A673 (cell line): ENCODE measurements at regions not wholly inside any gene's neighbourhood (a gene's known extent, or its start where the extent isn't known, plus 50 kb on each side); places are given as distances from the start of the nearest gene placed in this dataset.
A peak's percentile ranks its signal among the peaks of the same experiment; 100 is the strongest.
"Not testable (repeated sequence)": the region's sequence is repeated elsewhere in the genome, so short reads cannot be mapped to it uniquely, and the experiment has no call there.

Experiments
- BruUV-seq: library from RNA; stranded (reverse); fragments of 400-500 nt; replicated peaks from 2 replicates; lab custom pipeline; 2021; lab: Mats Ljungman, UMichigan
- CTCF ChIA-PET: fragments of 300-600 bp; sonication (Branson Sonifier 250); formaldehyde crosslinking; loops from one replicate; lab custom pipeline; 2022; ENCODE audit warnings: antibody characterized with exemption; lab: Charles Lee
- POLR2A ChIA-PET: fragments of 300-600 bp; sonication (Branson Sonifier 250); formaldehyde crosslinking; loops from one replicate; lab custom pipeline; 2022; ENCODE audit warnings: antibody characterized with exemption; ENCODE audit not compliant: low non-redundant PET; lab: Charles Lee
- DNase-seq: peaks from one replicate; pipeline ENCODE4 v3.0.0-alpha.2; 2015; ENCODE audit warnings: low spot score
- H3K27ac ChIP-seq: fragments of 200-600 bp; sonication (generic); 2 replicates; pipeline ENCODE4 v1.5.1; 2016; ENCODE audit warnings: mixed run types, low read depth, mild to moderate bottlenecking, mixed read lengths, antibody characterized with exemption, low read length; ENCODE audit not compliant: poor library complexity, severe bottlenecking
- H3K27me3 ChIP-seq: fragments of 200-600 bp; sonication (generic); replicated peaks from 2 replicates; pipeline ENCODE4 v1.6.1; 2017; ENCODE audit warnings: mixed run types, low read depth, mild to moderate bottlenecking, mixed read lengths, antibody characterized with exemption, low read length; ENCODE audit not compliant: insufficient read depth, poor library complexity
- H3K36me3 ChIP-seq: fragments of 200-600 bp; sonication (generic); 2 replicates; pipeline ENCODE4 v1.6.1; 2016; ENCODE audit warnings: mixed run types, mild to moderate bottlenecking, mixed read lengths, antibody characterized with exemption, low read length; ENCODE audit not compliant: insufficient read depth, poor library complexity, severe bottlenecking
- H3K4me1 ChIP-seq: fragments of 200-600 bp; sonication (generic); 2 replicates; pipeline ENCODE4 v1.6.1; 2017; ENCODE audit warnings: mixed run types, mild to moderate bottlenecking, mixed read lengths, antibody characterized with exemption, low read length; ENCODE audit not compliant: insufficient read depth, poor library complexity, severe bottlenecking
- H3K4me3 ChIP-seq: fragments of 200-600 bp; sonication (generic); 2 replicates; pipeline ENCODE4 v1.5.1; 2016; ENCODE audit warnings: low read depth, mixed run types, mild to moderate bottlenecking, mixed read lengths, low read length; ENCODE audit not compliant: poor library complexity, severe bottlenecking
- H3K9me3 ChIP-seq: fragments of 200-600 bp; sonication (generic); 2 replicates; pipeline ENCODE4 v1.6.1; 2016; ENCODE audit warnings: mixed run types, low read depth, mild to moderate bottlenecking, mixed read lengths, antibody characterized with exemption, low read length; ENCODE audit not compliant: poor library complexity, severe bottlenecking
- CTCF ChIP-seq: fragments of 300-800, 200-600 bp; sonication (generic); conservative IDR thresholded peaks from 2 replicates; pipeline ENCODE4 v1.5.1; 2017; ENCODE audit warnings: low read depth, mild to moderate bottlenecking, antibody characterized with exemption, low read length, moderate library complexity, mixed read lengths
- EZH2 ChIP-seq: fragments of 200-600 bp; sonication (generic); IDR thresholded peaks from 2 replicates; pipeline ENCODE4 v1.6.1; 2017; ENCODE audit warnings: borderline replicate concordance, low read depth, mild to moderate bottlenecking, mixed read lengths, antibody characterized with exemption, low read length; ENCODE audit not compliant: poor library complexity, severe bottlenecking
- intact Hi-C: fragments of 100-400 bp; cut with micrococcal nuclease; formaldehyde crosslinking; loops from one replicate; pipeline ENCODE4 v1.10.0; 2022; ENCODE audit not compliant: unreplicated experiment

- TF ChIP-seq CTCF (no peak), EZH2 (no peak)
- ChIA-PET POLR2A (no interaction called here), CTCF (no interaction called here)
- peaks cover 10% of the 10 kb centered on the region for H3K4me1 ChIP-seq
- H3K36me3 ChIP-seq: no peaks in the 10 kb centered on the region
- H3K4me3 ChIP-seq: no peak overlapping the region
- H3K27me3 ChIP-seq: no peaks in the 10 kb centered on the region
- BruUV-seq: no TSS peak
- H3K27ac ChIP-seq: no peak overlapping the region
- no peaks in the 10 kb centered on the region for H3K9me3 ChIP-seq
- intact Hi-C loops: no loop called here
- DNase-seq: no peak
These were observed 81.1 kb upstream of the RPH3A start for GRCh38 chr12:112710414-112710813.

- CTCF ChIA-PET: no interaction called here
- POLR2A ChIA-PET: no interaction called here
These were observed 80.5 kb upstream of the RPH3A start for GRCh38 chr12:112711026-112711425.

GRCh38 chr12:112711507-112711906, 80.0 kb upstream of the RPH3A start:
- H3K4me3 ChIP-seq: no peak overlapping the region
- H3K4me1 ChIP-seq: peaks cover 10% of the 10 kb centered on the region
- ChIA-PET POLR2A (no interaction called here), CTCF (no interaction called here)
- TF ChIP-seq EZH2: no peak
- TF ChIP-seq CTCF: no peak
- no peak for DNase-seq
- H3K9me3 ChIP-seq: no peaks in the 10 kb centered on the region
- H3K27me3 ChIP-seq: no peaks in the 10 kb centered on the region
- BruUV-seq: no TSS peak
- intact Hi-C loops: no loop called here
- no peak overlapping the region for H3K27ac ChIP-seq
- H3K36me3 ChIP-seq: no peaks in the 10 kb centered on the region

More at GRCh38 chr12:112711026-112711425, 80.5 kb upstream of the RPH3A start:
- TF ChIP-seq EZH2 (no peak), CTCF (no peak)
- no TSS peak for BruUV-seq
- intact Hi-C loops: no loop called here
- peaks cover 10% of the 10 kb centered on the region for H3K4me1 ChIP-seq
- no peak overlapping the region for H3K4me3 ChIP-seq
- H3K27ac ChIP-seq: no peak overlapping the region
- no peaks in the 10 kb centered on the region for H3K36me3 ChIP-seq
- no peaks in the 10 kb centered on the region for H3K27me3 ChIP-seq
- DNase-seq: peak; percentile 58
- no peaks in the 10 kb centered on the region for H3K9me3 ChIP-seq

- H3K9me3 ChIP-seq, intact Hi-C loops, H3K4me1 ChIP-seq, H3K27ac ChIP-seq, POLR2A ChIA-PET, DNase-seq, BruUV-seq, H3K36me3 ChIP-seq, H3K4me3 ChIP-seq, H3K27me3 ChIP-seq: not testable (repeated sequence)
- CTCF ChIA-PET: interaction anchor here (0.6 kb wide), 1 partner anchor 401 kb away, joined by 3 read pairs; no protein-coding TSS in a partner anchor
These were observed 78.8 kb upstream of the RPH3A start for GRCh38 chr12:112712751-112713150.
